ENCODE measurements at regions not wholly inside any gene's neighbourhood (a gene's known extent, or its start where the extent isn't known, plus 50 kb on each side); places are given as distances from the start of the nearest gene placed in this dataset.

DNA sequence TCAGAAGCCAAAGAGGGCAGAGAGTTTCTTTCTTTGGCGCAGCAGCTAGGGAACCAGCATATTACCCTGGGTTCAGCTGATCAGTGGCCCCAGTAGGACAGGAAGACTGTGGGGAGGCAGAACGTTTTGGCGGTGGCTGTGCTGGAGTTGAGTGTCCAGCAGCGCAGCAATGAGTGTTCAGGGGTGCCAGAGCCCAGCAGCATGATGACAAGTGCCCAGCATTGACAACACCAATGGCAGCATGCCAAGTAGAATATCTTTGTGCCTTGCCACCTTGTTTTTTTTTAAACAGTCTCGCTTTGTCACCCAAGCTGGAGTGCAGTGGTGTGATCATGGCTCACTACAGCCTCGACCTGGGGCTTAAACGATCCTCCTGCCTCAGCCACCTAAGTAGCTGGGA, 106.7 kb upstream of the CDC42BPA start:
- no peak for TF ChIP-seq EZH2 (IDR thresholded peaks at IDR 0.05)
- TF ChIP-seq, protein P1, sequence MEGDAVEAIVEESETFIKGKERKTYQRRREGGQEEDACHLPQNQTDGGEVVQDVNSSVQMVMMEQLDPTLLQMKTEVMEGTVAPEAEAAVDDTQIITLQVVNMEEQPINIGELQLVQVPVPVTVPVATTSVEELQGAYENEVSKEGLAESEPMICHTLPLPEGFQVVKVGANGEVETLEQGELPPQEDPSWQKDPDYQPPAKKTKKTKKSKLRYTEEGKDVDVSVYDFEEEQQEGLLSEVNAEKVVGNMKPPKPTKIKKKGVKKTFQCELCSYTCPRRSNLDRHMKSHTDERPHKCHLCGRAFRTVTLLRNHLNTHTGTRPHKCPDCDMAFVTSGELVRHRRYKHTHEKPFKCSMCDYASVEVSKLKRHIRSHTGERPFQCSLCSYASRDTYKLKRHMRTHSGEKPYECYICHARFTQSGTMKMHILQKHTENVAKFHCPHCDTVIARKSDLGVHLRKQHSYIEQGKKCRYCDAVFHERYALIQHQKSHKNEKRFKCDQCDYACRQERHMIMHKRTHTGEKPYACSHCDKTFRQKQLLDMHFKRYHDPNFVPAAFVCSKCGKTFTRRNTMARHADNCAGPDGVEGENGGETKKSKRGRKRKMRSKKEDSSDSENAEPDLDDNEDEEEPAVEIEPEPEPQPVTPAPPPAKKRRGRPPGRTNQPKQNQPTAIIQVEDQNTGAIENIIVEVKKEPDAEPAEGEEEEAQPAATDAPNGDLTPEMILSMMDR (IDR thresholded peaks at IDR 0.05): no peak
- no peak for TF ChIP-seq EZH2phosphoT487 (IDR thresholded peaks at IDR 0.05)

Measured in neural progenitor cell (in vitro differentiated cells).